ENCODE measurements at regions not wholly inside any gene's neighbourhood (a gene's known extent, or its start where the extent isn't known, plus 50 kb on each side); places are given as distances from the start of the nearest gene placed in this dataset.

DNA sequence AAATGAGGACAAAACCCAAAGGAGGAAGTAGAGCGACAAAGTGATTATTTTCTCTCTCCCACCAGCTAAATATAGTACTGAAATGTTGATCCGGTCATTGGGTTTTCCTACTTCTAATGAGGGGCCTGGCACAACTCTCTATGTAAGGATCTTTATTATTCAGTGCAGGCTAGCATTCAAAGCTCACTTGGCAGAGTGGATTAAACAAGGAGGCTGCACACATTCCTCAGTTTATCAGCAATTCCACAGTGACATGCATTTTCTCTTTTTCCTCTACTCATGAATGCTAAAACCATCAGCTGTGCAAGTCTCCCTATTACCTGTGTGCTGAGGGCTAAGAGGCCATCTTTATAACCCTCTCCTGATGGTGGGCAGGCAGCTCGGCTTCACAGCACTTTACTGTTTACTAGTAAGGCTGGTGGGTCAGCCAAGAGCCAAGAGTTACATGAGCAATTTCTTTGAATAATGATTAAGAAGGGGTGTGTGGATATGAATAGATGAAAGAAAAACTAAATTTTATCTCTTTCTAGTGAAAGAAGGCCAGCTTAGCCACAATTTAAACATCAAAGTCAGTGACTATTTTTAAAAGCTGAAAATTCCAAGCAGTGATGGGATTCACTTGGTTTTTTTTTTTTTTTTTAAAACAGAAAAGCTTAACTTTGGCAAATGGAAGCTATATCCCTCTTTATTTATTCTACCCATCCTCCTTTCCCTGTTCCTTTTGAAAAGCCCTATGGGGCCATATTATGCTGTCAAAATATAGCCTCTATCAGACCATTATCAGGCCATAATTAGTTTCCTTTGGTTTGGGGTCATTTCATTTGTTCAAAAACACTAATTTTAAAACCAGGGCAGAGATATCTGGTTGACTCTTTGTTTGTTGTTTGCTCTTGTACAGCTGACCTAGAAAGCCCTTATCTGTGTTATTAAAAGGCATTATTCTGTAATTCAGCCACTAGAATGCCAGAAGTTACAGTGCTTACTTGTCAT, 111.0 kb downstream of the RBM43 start:
- no peaks in the 10 kb centered on the region for H3K9me2 ChIP-seq (ENCODE audit: insufficient read depth)
- H3K4me2 ChIP-seq (ENCODE audit: low read length) = no peak overlapping the region
- no TSS peak for BruUV-seq (replicated peaks)
- H3K9me3 ChIP-seq (ENCODE audit: control insufficient read depth in 1 of 2, insufficient read depth in 1 of 2, low read depth in 1 of 2, low read length in 2 of 2) = no peaks in the 10 kb centered on the region
- ChIA-PET CTCF (no interaction called here), POLR2A (interaction anchor here (1.4 kb wide), 1 partner anchor 9 kb away, joined by 3 read pairs; no protein-coding TSS in a partner anchor), RAD21 (ENCODE audit: low non-redundant PET in 1 of 2, low total read pairs in 2 of 2, uncharacterized antibody in 2 of 2, unreplicated experiment in 2 of 2) (no interaction called here)
- H3K36me3 ChIP-seq (ENCODE audit: control insufficient read depth in 1 of 2, insufficient read depth in 2 of 2, low read length in 2 of 2) = no peaks in the 10 kb centered on the region
- DNase-seq (ENCODE audit: low read depth, low spot score) (no peak), ATAC-seq (no peak)
- H3K9ac ChIP-seq (ENCODE audit: low read length) = no peak overlapping the region
- H2AFZ ChIP-seq (ENCODE audit: low read depth, low read length, poor library complexity, severe bottlenecking) = no peak overlapping the region
- H3K27ac ChIP-seq (ENCODE audit: low read depth, low read length) = no peak overlapping the region
- H3K4me1 ChIP-seq (ENCODE audit: control insufficient read depth in 1 of 2, insufficient read depth in 2 of 2, low read length in 2 of 2) = no peaks in the 10 kb centered on the region
- no peaks in the 10 kb centered on the region for H3K27me3 ChIP-seq (ENCODE audit: insufficient read depth, low read length)
- intact Hi-C loops (cut with micrococcal nuclease) = no loop called here
- TF ChIP-seq, protein P1, sequence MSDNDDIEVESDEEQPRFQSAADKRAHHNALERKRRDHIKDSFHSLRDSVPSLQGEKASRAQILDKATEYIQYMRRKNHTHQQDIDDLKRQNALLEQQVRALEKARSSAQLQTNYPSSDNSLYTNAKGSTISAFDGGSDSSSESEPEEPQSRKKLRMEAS (IDR thresholded peaks at IDR 0.05) = no peak
- TF ChIP-seq, protein P2, sequence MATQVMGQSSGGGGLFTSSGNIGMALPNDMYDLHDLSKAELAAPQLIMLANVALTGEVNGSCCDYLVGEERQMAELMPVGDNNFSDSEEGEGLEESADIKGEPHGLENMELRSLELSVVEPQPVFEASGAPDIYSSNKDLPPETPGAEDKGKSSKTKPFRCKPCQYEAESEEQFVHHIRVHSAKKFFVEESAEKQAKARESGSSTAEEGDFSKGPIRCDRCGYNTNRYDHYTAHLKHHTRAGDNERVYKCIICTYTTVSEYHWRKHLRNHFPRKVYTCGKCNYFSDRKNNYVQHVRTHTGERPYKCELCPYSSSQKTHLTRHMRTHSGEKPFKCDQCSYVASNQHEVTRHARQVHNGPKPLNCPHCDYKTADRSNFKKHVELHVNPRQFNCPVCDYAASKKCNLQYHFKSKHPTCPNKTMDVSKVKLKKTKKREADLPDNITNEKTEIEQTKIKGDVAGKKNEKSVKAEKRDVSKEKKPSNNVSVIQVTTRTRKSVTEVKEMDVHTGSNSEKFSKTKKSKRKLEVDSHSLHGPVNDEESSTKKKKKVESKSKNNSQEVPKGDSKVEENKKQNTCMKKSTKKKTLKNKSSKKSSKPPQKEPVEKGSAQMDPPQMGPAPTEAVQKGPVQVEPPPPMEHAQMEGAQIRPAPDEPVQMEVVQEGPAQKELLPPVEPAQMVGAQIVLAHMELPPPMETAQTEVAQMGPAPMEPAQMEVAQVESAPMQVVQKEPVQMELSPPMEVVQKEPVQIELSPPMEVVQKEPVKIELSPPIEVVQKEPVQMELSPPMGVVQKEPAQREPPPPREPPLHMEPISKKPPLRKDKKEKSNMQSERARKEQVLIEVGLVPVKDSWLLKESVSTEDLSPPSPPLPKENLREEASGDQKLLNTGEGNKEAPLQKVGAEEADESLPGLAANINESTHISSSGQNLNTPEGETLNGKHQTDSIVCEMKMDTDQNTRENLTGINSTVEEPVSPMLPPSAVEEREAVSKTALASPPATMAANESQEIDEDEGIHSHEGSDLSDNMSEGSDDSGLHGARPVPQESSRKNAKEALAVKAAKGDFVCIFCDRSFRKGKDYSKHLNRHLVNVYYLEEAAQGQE (IDR thresholded peaks at IDR 0.05; ENCODE audit: low read depth) = no peak
- TF ChIP-seq SRF (IDR thresholded peaks at IDR 0.05; ENCODE audit: low read depth) (no peak), POLR2AphosphoS5 (IDR thresholded peaks at IDR 0.05; ENCODE audit: low read depth, low read length) (no peak), JUND (IDR thresholded peaks at IDR 0.05) (no peak), SIN3A (IDR thresholded peaks at IDR 0.05; ENCODE audit: low read depth) (no peak), TCF7L2 (IDR thresholded peaks at IDR 0.05; ENCODE audit: borderline replicate concordance, extremely low read depth, insufficient read depth, insufficient read length) (no peak), YY1 (IDR thresholded peaks at IDR 0.05; ENCODE audit: extremely low read depth, insufficient replicate concordance, low read depth, low read length) (no peak), ZFX (IDR thresholded peaks at IDR 0.05) (no peak), CBX3 (IDR thresholded peaks at IDR 0.05; ENCODE audit: low read depth) (no peak), RAD21 (IDR thresholded peaks at IDR 0.05; ENCODE audit: low read depth) (no peak), ZNF274 (IDR thresholded peaks at IDR 0.05; ENCODE audit: low read depth, low read length) (no peak)
- TF ChIP-seq, protein P3, sequence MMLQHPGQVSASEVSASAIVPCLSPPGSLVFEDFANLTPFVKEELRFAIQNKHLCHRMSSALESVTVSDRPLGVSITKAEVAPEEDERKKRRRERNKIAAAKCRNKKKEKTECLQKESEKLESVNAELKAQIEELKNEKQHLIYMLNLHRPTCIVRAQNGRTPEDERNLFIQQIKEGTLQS (IDR thresholded peaks at IDR 0.05) = no peak
- H3K4me3 ChIP-seq (replicated peaks in 1 of 2; ENCODE audit: low read depth in 1 of 2, low read length in 2 of 2) = no peak overlapping the region
- no peaks in the 10 kb centered on the region for H4K20me1 ChIP-seq (ENCODE audit: insufficient read depth)
- H3K79me2 ChIP-seq (ENCODE audit: insufficient read depth, low read length) = no peaks in the 10 kb centered on the region
